ENCODE measurements at regions not wholly inside any gene's neighbourhood (a gene's known extent, or its start where the extent isn't known, plus 50 kb on each side); places are given as distances from the start of the nearest gene placed in this dataset.

- DNase-seq (ENCODE audit: extremely low spot score, unreplicated experiment): no peak
- TF ChIP-seq, protein P1, sequence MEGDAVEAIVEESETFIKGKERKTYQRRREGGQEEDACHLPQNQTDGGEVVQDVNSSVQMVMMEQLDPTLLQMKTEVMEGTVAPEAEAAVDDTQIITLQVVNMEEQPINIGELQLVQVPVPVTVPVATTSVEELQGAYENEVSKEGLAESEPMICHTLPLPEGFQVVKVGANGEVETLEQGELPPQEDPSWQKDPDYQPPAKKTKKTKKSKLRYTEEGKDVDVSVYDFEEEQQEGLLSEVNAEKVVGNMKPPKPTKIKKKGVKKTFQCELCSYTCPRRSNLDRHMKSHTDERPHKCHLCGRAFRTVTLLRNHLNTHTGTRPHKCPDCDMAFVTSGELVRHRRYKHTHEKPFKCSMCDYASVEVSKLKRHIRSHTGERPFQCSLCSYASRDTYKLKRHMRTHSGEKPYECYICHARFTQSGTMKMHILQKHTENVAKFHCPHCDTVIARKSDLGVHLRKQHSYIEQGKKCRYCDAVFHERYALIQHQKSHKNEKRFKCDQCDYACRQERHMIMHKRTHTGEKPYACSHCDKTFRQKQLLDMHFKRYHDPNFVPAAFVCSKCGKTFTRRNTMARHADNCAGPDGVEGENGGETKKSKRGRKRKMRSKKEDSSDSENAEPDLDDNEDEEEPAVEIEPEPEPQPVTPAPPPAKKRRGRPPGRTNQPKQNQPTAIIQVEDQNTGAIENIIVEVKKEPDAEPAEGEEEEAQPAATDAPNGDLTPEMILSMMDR (conservative IDR thresholded peaks at IDR 0.05): no peak
- H3K27ac Mint-ChIP-seq: no peak overlapping the region
- H3K27me3 Mint-ChIP-seq: no peaks in the 10 kb centered on the region
- no peaks in the 10 kb centered on the region for H3K4me1 Mint-ChIP-seq (ENCODE audit: unreplicated experiment)
- no peaks in the 10 kb centered on the region for H3K36me3 Mint-ChIP-seq
- H3K4me3 Mint-ChIP-seq: no peak overlapping the region
- H3K9me3 Mint-ChIP-seq: no peaks in the 10 kb centered on the region
These were observed 318.6 kb downstream of the CDH9 start for GRCh38 chr5:26719803-26720202.

DNA sequence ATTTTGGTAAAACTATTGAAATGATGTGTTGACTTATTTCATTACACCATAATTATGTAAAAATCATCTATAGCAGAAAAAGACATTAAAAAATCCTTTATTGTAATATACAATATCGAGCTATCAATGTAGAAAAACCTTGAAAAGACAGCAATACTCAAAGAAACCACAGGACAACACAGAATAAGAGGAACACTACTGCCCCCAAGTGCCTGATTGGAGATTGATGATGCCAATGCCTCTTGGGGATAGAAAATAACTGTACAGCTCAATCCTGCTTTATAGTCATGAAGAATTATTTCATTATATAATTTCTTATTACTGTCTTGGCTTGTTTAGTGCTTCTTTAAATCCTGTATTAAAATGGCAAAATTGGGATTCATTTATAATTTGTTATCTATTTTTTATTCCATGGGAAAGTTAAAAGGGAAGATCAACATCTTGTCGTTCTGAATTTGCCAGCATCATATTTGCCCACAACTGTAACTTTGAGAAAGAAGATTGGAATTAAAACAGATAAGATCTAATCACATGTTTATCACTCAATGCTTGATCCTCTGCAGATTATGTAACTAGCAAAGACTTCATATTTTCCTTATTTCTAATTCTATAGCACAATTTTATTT, 337.5 kb downstream of the CDH9 start:
- no peak overlapping the region for H3K27ac Mint-ChIP-seq
- no peak overlapping the region for H3K4me3 Mint-ChIP-seq
- no peaks in the 10 kb centered on the region for H3K9me3 Mint-ChIP-seq
- H3K36me3 Mint-ChIP-seq: no peaks in the 10 kb centered on the region
- H3K4me1 Mint-ChIP-seq (ENCODE audit: unreplicated experiment): no peaks in the 10 kb centered on the region
- TF ChIP-seq, protein P1 (conservative IDR thresholded peaks at IDR 0.05): peak; percentile 89
- no peak for DNase-seq (ENCODE audit: extremely low spot score, unreplicated experiment)
- no peaks in the 10 kb centered on the region for H3K27me3 Mint-ChIP-seq

DNA sequence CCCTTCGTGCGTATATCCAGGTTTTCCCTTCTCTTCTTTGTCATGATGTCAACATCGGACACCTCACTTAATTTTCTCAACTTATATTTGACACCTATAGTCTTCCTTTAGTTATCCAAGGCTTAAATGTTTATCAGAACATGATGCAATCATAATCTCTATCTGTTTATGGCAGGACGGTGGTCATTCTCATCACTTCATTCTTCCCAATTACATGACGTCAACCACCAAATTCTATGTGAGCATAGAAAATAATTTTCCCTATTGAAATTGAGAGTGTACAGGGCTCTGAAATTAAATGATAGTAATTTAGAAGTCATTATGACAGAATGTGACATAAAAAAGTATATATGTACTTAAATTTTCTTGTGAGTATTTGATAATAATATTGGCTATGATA, 345.4 kb downstream of the CDH9 start:
- no peak overlapping the region for H3K4me3 Mint-ChIP-seq
- peaks cover 6% of the 10 kb centered on the region for H3K4me1 Mint-ChIP-seq (ENCODE audit: unreplicated experiment)
- TF ChIP-seq, protein P1 (conservative IDR thresholded peaks at IDR 0.05): no peak

GRCh38 chr5:26691486-26691885, 346.9 kb downstream of the CDH9 start:
- H3K4me3 Mint-ChIP-seq: no peak overlapping the region
- no peaks in the 10 kb centered on the region for H3K36me3 Mint-ChIP-seq
- no peaks in the 10 kb centered on the region for H3K27me3 Mint-ChIP-seq
- no peak overlapping the region for H3K27ac Mint-ChIP-seq
- no peak for DNase-seq (ENCODE audit: extremely low spot score, unreplicated experiment)
- no peaks in the 10 kb centered on the region for H3K9me3 Mint-ChIP-seq
- peaks cover 6% of the 10 kb centered on the region for H3K4me1 Mint-ChIP-seq (ENCODE audit: unreplicated experiment)
- TF ChIP-seq, protein P1 (conservative IDR thresholded peaks at IDR 0.05): no peak

More for the DNA sequence above, 345.4 kb downstream of the CDH9 start:
- Mint-ChIP-seq H3K9me3 (no peaks in the 10 kb centered on the region), H3K27ac (no peak overlapping the region), H3K27me3 (no peaks in the 10 kb centered on the region), H3K36me3 (no peaks in the 10 kb centered on the region)
- no peak for DNase-seq (ENCODE audit: extremely low spot score, unreplicated experiment)

GRCh38 chr5:26690511-26690910, 347.9 kb downstream of the CDH9 start:
- Mint-ChIP-seq H3K4me1 (ENCODE audit: unreplicated experiment) (peaks cover 6% of the 10 kb centered on the region), H3K27ac (no peak overlapping the region)

More at GRCh38 chr5:26690511-26690910, 347.9 kb downstream of the CDH9 start:
- DNase-seq (ENCODE audit: extremely low spot score, unreplicated experiment): no peak
- H3K27me3 Mint-ChIP-seq: no peaks in the 10 kb centered on the region
- H3K4me3 Mint-ChIP-seq: no peak overlapping the region
- H3K9me3 Mint-ChIP-seq: no peaks in the 10 kb centered on the region
- TF ChIP-seq, protein P1 (conservative IDR thresholded peaks at IDR 0.05): no peak
- H3K36me3 Mint-ChIP-seq: no peaks in the 10 kb centered on the region

Data from type B pancreatic cell (in vitro differentiated cells).